Natural killer cell (primary cell): ENCODE measurements at regions not wholly inside any gene's neighbourhood (a gene's known extent, or its start where the extent isn't known, plus 50 kb on each side); places are given as distances from the start of the nearest gene placed in this dataset.

ENCODE experiments used
- ATAC-seq, 3 donors: fragments of 150-1000 bp in 2 of 3; fragments of 200-7000 bp in 1 of 3; cut with Tn5 transposase; 1 replicate in 1 of 3; 2 replicates in 2 of 3; pipeline ENCODE4 v1.10.0; 2021; ENCODE audit warnings: mild to moderate bottlenecking in 2 of 3, moderate library complexity in 2 of 3
- DNase-seq, 2 donors: peaks; one replicate each; pipeline versions ENCODE4 v3.0.0 to v3.0.0-alpha.2; 2013 to 2021; ENCODE audit warnings: mixed read lengths in 1 of 2
- H3K27ac ChIP-seq: one replicate; pipeline ENCODE4 v1.5.1; 2013; ENCODE audit warnings: mild to moderate bottlenecking, low read length
- H3K27me3 ChIP-seq: one replicate; pipeline ENCODE4 v1.6.1; 2013; ENCODE audit warnings: low read length; ENCODE audit not compliant: control insufficient read depth, insufficient read depth
- H3K36me3 ChIP-seq: one replicate; pipeline ENCODE4 v1.6.1; 2013; ENCODE audit warnings: low read length; ENCODE audit not compliant: control insufficient read depth, insufficient read depth
- H3K4me1 ChIP-seq: one replicate; pipeline ENCODE4 v1.6.1; 2013; ENCODE audit warnings: low read length; ENCODE audit not compliant: control insufficient read depth, insufficient read depth
- H3K4me3 ChIP-seq: one replicate; pipeline ENCODE4 v1.5.1; 2013; ENCODE audit warnings: low read length
- H3K9me3 ChIP-seq: one replicate; pipeline ENCODE4 v1.6.1; 2013; ENCODE audit warnings: low read length; ENCODE audit not compliant: control insufficient read depth, insufficient read depth
- H3K27ac Mint-ChIP-seq, 2 donors: one replicate each; pipeline ENCODE4 v1.8.0; 2022; ENCODE audit warnings: mild to moderate bottlenecking in 2 of 2, mixed read lengths in 2 of 2, moderate library complexity in 1 of 2
- H3K27me3 Mint-ChIP-seq, 2 donors: one replicate each; pipeline ENCODE4 v1.8.0; 2022; ENCODE audit warnings: low read depth in 2 of 2, mixed read lengths in 2 of 2
- H3K36me3 Mint-ChIP-seq: one replicate; pipeline ENCODE4 v1.8.0; 2022; ENCODE audit warnings: mixed read lengths
- H3K4me1 Mint-ChIP-seq, 2 donors: one replicate each; pipeline ENCODE4 v1.8.0; 2022; ENCODE audit warnings: mixed read lengths in 2 of 2
- H3K4me3 Mint-ChIP-seq: one replicate; pipeline ENCODE4 v1.8.0; 2022; ENCODE audit warnings: mild to moderate bottlenecking, moderate library complexity, mixed read lengths
- H3K9me3 Mint-ChIP-seq, 2 donors: one replicate each; pipeline ENCODE4 v1.8.0; 2022; ENCODE audit warnings: mixed read lengths in 2 of 2
- WGBS: methylation state at CpG from one replicate; pipeline ENCODE4 v1.1.7; 2013; ENCODE audit warnings: missing lambda C conversion rate; ENCODE audit not compliant: insufficient coverage; 5-methylcytosine and 5-hydroxymethylcytosine counted together
- intact Hi-C: fragments of 100-400 bp; cut with micrococcal nuclease; formaldehyde crosslinking; loops from one replicate; pipeline ENCODE4 v1.14.2; 2022
- TF ChIP-seq, protein P1 (sequence below): fragments of 200-600 bp; IDR thresholded peaks from one replicate; pipeline ENCODE4 v1.8.0; 2022; ENCODE audit warnings: antibody characterized with exemption

DNA sequence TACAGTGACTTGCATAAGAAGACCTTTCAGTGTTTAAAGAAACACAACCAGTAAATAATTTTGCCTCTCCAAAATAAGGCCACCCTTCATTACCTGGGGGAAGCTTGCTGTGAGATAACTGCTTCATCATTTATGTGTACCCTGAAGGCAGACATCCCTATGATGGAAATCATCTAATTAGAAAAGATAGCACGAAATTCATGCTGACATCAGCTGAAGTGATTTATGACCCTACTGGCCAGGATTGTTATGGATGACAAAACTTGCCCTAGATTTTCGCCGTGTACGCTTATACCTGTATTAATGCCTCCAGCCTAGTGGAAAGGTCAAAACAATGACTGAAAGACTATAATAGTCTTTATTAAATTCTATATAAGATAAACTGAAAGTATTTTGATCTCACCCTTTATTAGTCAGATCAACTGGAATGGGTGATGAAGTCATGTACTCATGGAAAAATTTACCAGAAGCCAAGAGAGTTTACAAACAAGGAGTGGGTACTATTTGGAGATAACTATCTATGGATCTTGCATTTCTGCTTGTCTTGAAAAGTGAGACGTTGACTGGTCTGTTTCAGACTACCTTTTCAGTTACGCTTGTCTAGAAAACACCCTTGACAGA is 114.2 kb downstream of the PPP1R3A start:
- Histone ChIP-seq H3K36me3 (no peaks in the 10 kb centered on the region), H3K27ac (no peak overlapping the region), H3K4me3 (no peak overlapping the region), H3K9me3 (no peaks in the 10 kb centered on the region), H3K27me3 (no peaks in the 10 kb centered on the region), H3K4me1 (no peaks in the 10 kb centered on the region)
- ATAC-seq = no peak
- Mint-ChIP-seq H3K36me3 (no peaks in the 10 kb centered on the region), H3K27ac (no peak overlapping the region), H3K9me3 (peaks cover 8 to 10% of the 10 kb centered on the region in 2 donors), H3K4me3 (no peak overlapping the region), H3K27me3 (no peaks in the 10 kb centered on the region), H3K4me1 (no peaks in the 10 kb centered on the region)
- intact Hi-C loops = no loop called here
- TF ChIP-seq, protein P1, sequence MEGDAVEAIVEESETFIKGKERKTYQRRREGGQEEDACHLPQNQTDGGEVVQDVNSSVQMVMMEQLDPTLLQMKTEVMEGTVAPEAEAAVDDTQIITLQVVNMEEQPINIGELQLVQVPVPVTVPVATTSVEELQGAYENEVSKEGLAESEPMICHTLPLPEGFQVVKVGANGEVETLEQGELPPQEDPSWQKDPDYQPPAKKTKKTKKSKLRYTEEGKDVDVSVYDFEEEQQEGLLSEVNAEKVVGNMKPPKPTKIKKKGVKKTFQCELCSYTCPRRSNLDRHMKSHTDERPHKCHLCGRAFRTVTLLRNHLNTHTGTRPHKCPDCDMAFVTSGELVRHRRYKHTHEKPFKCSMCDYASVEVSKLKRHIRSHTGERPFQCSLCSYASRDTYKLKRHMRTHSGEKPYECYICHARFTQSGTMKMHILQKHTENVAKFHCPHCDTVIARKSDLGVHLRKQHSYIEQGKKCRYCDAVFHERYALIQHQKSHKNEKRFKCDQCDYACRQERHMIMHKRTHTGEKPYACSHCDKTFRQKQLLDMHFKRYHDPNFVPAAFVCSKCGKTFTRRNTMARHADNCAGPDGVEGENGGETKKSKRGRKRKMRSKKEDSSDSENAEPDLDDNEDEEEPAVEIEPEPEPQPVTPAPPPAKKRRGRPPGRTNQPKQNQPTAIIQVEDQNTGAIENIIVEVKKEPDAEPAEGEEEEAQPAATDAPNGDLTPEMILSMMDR = no peak
- whole genome bisulfite sequencing = 90% methylated on average over 6 of the region's 6 CpGs
- DNase-seq = no peak

DNA sequence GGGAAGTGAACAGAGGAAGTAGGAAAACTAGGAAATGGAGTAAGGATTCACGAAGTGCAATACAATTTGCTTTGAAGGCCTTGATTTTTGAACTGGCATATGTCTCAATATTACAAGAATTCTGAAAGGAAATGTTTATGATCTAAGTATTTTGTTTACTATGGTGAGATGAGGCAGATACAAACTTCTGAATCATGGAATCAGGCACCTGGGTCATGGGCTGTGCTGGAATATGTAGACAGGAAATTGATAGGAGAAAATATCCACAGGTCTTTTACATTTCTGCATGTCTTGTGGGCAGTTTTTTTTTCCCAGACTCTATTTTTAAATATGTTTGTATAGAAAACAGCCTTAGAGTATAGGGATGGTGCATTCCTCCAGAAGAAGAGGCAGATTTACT is 117.1 kb downstream of the PPP1R3A start:
- DNase-seq (no peak), ATAC-seq (no peak)
- Mint-ChIP-seq H3K4me1 (no peaks in the 10 kb centered on the region), H3K27me3 (no peaks in the 10 kb centered on the region), H3K4me3 (no peak overlapping the region), H3K9me3 (peaks cover 4% of the 10 kb centered on the region in 2 donors), H3K27ac (no peak overlapping the region), H3K36me3 (no peaks in the 10 kb centered on the region)
- intact Hi-C loops = no loop called here
- Histone ChIP-seq H3K4me1 (no peaks in the 10 kb centered on the region), H3K9me3 (no peaks in the 10 kb centered on the region), H3K36me3 (no peaks in the 10 kb centered on the region), H3K27me3 (no peaks in the 10 kb centered on the region), H3K27ac (no peak overlapping the region), H3K4me3 (no peak overlapping the region)
- WGBS = 72% methylated on average over 1 of the region's 1 CpG
- TF ChIP-seq, protein P1 = no peak

DNA sequence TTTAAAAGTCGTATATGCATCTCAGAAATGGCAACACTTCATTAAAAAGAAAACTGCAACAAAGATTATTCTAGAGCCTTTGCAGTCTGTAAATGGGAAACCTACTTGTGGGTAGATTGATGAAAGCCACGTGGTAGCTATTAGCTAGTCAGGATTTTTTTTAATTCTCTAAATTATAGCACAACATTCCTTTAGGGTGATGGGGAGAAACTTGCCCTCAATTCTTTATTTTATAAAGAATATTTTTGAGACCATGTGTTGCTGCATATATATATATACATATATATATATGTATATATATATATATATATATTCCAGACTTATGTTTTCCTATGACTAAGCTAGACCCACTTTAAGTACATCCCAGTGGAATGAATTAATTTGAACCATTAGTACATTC is 118.0 kb downstream of the PPP1R3A start:
- H3K27ac ChIP-seq = no peak overlapping the region
- WGBS = no CpG with 5 or more reads among the region's 2 CpGs
- Mint-ChIP-seq H3K27ac (no peak overlapping the region), H3K36me3 (no peaks in the 10 kb centered on the region), H3K4me3 (no peak overlapping the region), H3K9me3 (peaks cover 4% of the 10 kb centered on the region in 2 donors), H3K27me3 (no peaks in the 10 kb centered on the region), H3K4me1 (no peaks in the 10 kb centered on the region)
- intact Hi-C loops = no loop called here
- TF ChIP-seq, protein P1 = no peak
- ATAC-seq (no peak), DNase-seq (no peak)
- no peaks in the 10 kb centered on the region for H3K36me3 ChIP-seq
- H3K27me3 ChIP-seq = no peaks in the 10 kb centered on the region
- no peaks in the 10 kb centered on the region for H3K9me3 ChIP-seq
- H3K4me3 ChIP-seq = no peak overlapping the region
- no peaks in the 10 kb centered on the region for H3K4me1 ChIP-seq

DNA sequence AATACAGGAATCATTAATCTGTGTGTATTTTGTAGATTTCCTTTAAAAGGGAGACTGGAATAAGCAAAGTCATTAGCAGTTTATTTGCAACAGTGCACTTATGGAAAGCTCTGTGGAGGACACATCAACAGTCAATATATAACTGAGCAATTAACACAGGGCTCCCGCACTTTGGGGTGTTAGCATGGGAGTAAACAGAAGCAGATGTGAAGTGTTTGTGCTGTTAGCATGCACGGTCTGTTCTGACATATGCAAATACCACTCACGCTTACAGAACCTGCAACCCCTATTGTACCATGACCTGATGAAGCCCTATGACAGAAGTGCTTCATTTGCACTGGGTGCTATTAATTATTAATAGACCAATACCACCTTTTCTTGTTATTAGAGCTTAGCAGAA is 118.9 kb downstream of the PPP1R3A start:
- Histone ChIP-seq H3K27ac (no peak overlapping the region), H3K36me3 (no peaks in the 10 kb centered on the region), H3K9me3 (no peaks in the 10 kb centered on the region), H3K27me3 (no peaks in the 10 kb centered on the region), H3K4me1 (no peaks in the 10 kb centered on the region), H3K4me3 (no peak overlapping the region)
- no peak overlapping the region for H3K27ac Mint-ChIP-seq
- no peaks in the 10 kb centered on the region for H3K4me1 Mint-ChIP-seq
- H3K36me3 Mint-ChIP-seq = no peaks in the 10 kb centered on the region
- intact Hi-C loops = no loop called here
- ATAC-seq (no peak), DNase-seq (no peak)
- 100% methylated on average over 1 of the region's 3 CpGs for WGBS
- TF ChIP-seq, protein P1 = no peak
- peaks cover 4 to 8% of the 10 kb centered on the region in 2 donors for H3K9me3 Mint-ChIP-seq
- no peak overlapping the region for H3K4me3 Mint-ChIP-seq
- H3K27me3 Mint-ChIP-seq = no peaks in the 10 kb centered on the region
